ENCODE measurements at regions not wholly inside any gene's neighbourhood (a gene's known extent, or its start where the extent isn't known, plus 50 kb on each side); places are given as distances from the start of the nearest gene placed in this dataset.

DNA sequence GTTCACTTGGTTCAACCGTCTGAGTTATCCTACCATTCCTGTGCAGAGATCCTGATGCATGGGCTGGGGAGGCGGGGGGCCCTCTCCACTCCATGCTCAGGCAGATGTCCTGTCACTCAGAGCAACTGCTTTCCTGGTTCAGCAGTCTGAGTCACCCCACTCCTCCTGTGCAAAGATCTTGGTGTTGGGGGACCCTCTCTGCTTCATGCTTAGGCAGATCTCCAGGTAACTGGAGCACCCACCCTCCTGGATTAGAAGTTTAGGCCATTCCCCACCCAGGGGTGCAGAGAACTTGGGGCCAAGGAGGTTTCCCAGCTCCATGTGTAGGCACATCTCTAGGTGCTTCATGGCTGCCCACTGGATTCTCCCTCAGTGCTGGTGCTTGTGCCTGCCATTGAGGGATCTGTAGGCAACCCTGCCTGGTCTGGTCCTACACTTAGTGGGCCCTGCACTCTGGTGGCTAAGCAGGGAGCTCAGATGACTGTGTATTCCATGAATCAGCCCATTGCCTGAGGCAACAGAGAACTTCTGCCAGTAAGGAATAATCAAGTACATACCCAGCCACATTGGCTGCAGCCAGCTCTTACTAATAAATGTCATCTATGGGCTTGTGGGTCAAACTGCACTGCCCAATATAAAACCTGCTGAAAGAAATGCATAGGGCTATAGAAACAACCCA, 465.4 kb upstream of the THBS1 start:
- H3K27me3 Mint-ChIP-seq, result peaks cover 29 to 43% (median 38%) of the 10 kb centered on the region in 5 donors
- no peak overlapping the region for H3K4me3 Mint-ChIP-seq
- Histone ChIP-seq H3K27ac (ENCODE audit: low read depth, low read length) (no peak overlapping the region), H3K9me3 (ENCODE audit: control insufficient read depth in 2 of 3, low read length in 3 of 3) (peaks cover 0 to 6% (median 0%) of the 10 kb centered on the region in 3 experiments), H3K36me3 (ENCODE audit: control insufficient read depth in 2 of 3, insufficient read depth in 3 of 3, low read length in 3 of 3) (no peaks in the 10 kb centered on the region), H3K4me1 (ENCODE audit: control insufficient read depth in 2 of 2, insufficient read depth in 2 of 2, low read length in 2 of 2) (no peaks in the 10 kb centered on the region), H3K27me3 (ENCODE audit: control insufficient read depth in 2 of 2, insufficient read depth in 2 of 2, low read length in 2 of 2) (no peaks in the 10 kb centered on the region), H3K4me3 (ENCODE audit: low read length) (no peak overlapping the region)
- intact Hi-C loops (cut with micrococcal nuclease), result no loop called here
- no peaks in the 10 kb centered on the region for H3K4me1 Mint-ChIP-seq
- DNase-seq, result no peak
- CTCF ChIA-PET, result no interaction called here
- peaks cover 0 to 18% (median 2%) of the 10 kb centered on the region in 5 donors for H3K36me3 Mint-ChIP-seq
- POLR2A ChIA-PET, result no interaction called here
- no peak for ATAC-seq
- peaks cover 4 to 41% (median 13%) of the 10 kb centered on the region in 11 donors for H3K9me3 Mint-ChIP-seq
- H3K27ac Mint-ChIP-seq, result no peak overlapping the region

GRCh38 chr15:39118510-39118909, 462.4 kb upstream of the THBS1 start:
- Histone ChIP-seq H3K27me3 (ENCODE audit: control insufficient read depth in 2 of 2, insufficient read depth in 2 of 2, low read length in 2 of 2) (no peaks in the 10 kb centered on the region), H3K4me3 (ENCODE audit: low read length) (no peak overlapping the region), H3K9me3 (ENCODE audit: control insufficient read depth in 2 of 3, low read length in 3 of 3) (peaks cover 0 to 6% (median 0%) of the 10 kb centered on the region in 3 experiments), H3K27ac (ENCODE audit: low read depth, low read length) (no peak overlapping the region), H3K36me3 (ENCODE audit: control insufficient read depth in 2 of 3, insufficient read depth in 3 of 3, low read length in 3 of 3) (no peaks in the 10 kb centered on the region), H3K4me1 (ENCODE audit: control insufficient read depth in 2 of 2, insufficient read depth in 2 of 2, low read length in 2 of 2) (no peaks in the 10 kb centered on the region)
- no peak overlapping the region for H3K27ac Mint-ChIP-seq
- ChIA-PET POLR2A (no interaction called here), CTCF (no interaction called here)
- no peaks in the 10 kb centered on the region for H3K4me1 Mint-ChIP-seq
- peaks cover 0 to 13% (median 2%) of the 10 kb centered on the region in 5 donors for H3K36me3 Mint-ChIP-seq
- DNase-seq (no peak), ATAC-seq (no peak)
- H3K9me3 Mint-ChIP-seq, result peaks cover 4 to 30% (median 11%) of the 10 kb centered on the region in 11 donors
- no peak overlapping the region for H3K4me3 Mint-ChIP-seq
- peaks cover 13 to 43% (median 32%) of the 10 kb centered on the region in 5 donors for H3K27me3 Mint-ChIP-seq
- intact Hi-C loops (cut with micrococcal nuclease), result no loop called here

DNA sequence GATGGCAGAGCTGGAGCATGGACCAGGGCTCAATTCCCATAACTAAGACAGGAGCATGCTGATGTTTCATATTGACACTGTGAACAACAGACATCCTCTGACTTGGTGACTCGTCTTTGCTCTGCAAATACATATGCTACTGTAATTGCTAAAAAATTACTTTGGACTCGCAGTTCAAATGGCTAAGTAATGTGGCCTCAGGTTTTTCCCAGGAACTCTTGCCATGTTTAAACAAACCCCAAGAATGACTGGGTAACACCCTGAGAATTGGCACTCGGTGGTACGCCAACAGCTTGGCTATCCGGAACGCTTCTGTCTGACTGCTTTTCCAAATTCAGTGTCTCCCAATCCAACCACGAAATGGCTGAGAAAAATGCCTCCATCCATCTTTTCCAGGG, 456.7 kb upstream of the THBS1 start:
- peaks cover 4 to 31% (median 19%) of the 10 kb centered on the region in 5 donors for H3K27me3 Mint-ChIP-seq
- Histone ChIP-seq H3K4me1 (ENCODE audit: control insufficient read depth in 2 of 2, insufficient read depth in 2 of 2, low read length in 2 of 2) (no peaks in the 10 kb centered on the region), H3K36me3 (ENCODE audit: control insufficient read depth in 2 of 3, insufficient read depth in 3 of 3, low read length in 3 of 3) (no peaks in the 10 kb centered on the region), H3K4me3 (ENCODE audit: low read length) (no peak overlapping the region), H3K27ac (ENCODE audit: low read depth, low read length) (no peak overlapping the region), H3K9me3 (ENCODE audit: control insufficient read depth in 2 of 3, low read length in 3 of 3) (no peaks in the 10 kb centered on the region), H3K27me3 (ENCODE audit: control insufficient read depth in 2 of 2, insufficient read depth in 2 of 2, low read length in 2 of 2) (no peaks in the 10 kb centered on the region)
- H3K4me3 Mint-ChIP-seq, result no peak overlapping the region
- ChIA-PET CTCF (no interaction called here), POLR2A (no interaction called here)
- H3K36me3 Mint-ChIP-seq, result no peaks in the 10 kb centered on the region
- H3K4me1 Mint-ChIP-seq, result peaks cover 0 to 22% (median 0%) of the 10 kb centered on the region in 7 donors
- intact Hi-C loops (cut with micrococcal nuclease), result loop anchor here in 1 of 2 donors (10.0 kb wide), 1 partner anchor 631 kb away; no protein-coding TSS in a partner anchor
- peaks cover 0 to 2% (median 0%) of the 10 kb centered on the region in 11 donors for H3K9me3 Mint-ChIP-seq
- DNase-seq (no peak), ATAC-seq (no peak)
- no peak overlapping the region for H3K27ac Mint-ChIP-seq

DNA sequence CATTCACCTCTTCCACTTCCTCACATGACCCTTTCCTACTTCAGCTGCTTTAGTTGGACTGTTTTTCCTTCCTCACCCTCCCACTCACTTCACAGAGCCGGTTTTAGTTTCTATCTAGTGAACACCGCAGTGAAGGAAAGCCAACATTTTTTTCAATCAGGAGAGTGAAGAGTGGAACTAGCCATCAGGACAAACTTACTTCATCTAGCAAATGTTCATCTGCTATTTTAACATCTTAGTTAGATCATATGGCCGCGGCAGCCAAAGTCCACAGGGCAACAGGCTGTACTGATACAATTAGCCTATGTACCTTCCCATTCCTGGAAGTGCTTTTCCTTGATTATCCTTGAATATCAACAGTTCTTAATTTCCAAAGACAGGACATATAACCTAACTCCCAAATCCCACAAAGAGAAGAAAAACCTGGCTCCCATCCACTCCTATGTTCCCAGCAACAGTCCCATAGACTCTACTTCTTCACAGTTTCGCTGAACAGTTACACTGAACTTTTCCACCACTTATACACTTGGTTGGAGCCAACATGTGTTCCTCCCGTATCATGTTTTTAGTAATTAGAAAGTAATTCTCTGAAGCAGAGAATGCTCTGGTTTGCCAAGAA, 456.2 kb upstream of the THBS1 start:
- intact Hi-C loops (cut with micrococcal nuclease), result loop anchor here in 1 of 2 donors (10.0 kb wide), 1 partner anchor 630 kb away; no protein-coding TSS in a partner anchor
- no peaks in the 10 kb centered on the region for H3K36me3 ChIP-seq (ENCODE audit: control insufficient read depth in 2 of 3, insufficient read depth in 3 of 3, low read length in 3 of 3)

GRCh38 chr15:39125226-39125625, 455.7 kb upstream of the THBS1 start:
- POLR2A ChIA-PET, result no interaction called here

More for the DNA sequence above, 456.2 kb upstream of the THBS1 start:
- Histone ChIP-seq H3K9me3 (ENCODE audit: control insufficient read depth in 2 of 3, low read length in 3 of 3) (no peaks in the 10 kb centered on the region), H3K4me3 (ENCODE audit: low read length) (no peak overlapping the region), H3K27me3 (ENCODE audit: control insufficient read depth in 2 of 2, insufficient read depth in 2 of 2, low read length in 2 of 2) (no peaks in the 10 kb centered on the region), H3K4me1 (ENCODE audit: control insufficient read depth in 2 of 2, insufficient read depth in 2 of 2, low read length in 2 of 2) (no peaks in the 10 kb centered on the region), H3K27ac (ENCODE audit: low read depth, low read length) (no peak overlapping the region)
- Mint-ChIP-seq H3K9me3 (peaks cover 0 to 2% (median 0%) of the 10 kb centered on the region in 11 donors), H3K27ac (no peak overlapping the region), H3K4me1 (peaks cover 0 to 22% (median 0%) of the 10 kb centered on the region in 7 donors), H3K36me3 (no peaks in the 10 kb centered on the region), H3K27me3 (peaks cover 4 to 29% (median 19%) of the 10 kb centered on the region in 5 donors), H3K4me3 (no peak overlapping the region)
- ATAC-seq (no peak), DNase-seq (no peak)
- POLR2A ChIA-PET, result no interaction called here
- CTCF ChIA-PET, result interaction anchor here (0.9 kb wide), 1 partner anchor 633 kb away, joined by 4 read pairs; no protein-coding TSS in a partner anchor

DNA sequence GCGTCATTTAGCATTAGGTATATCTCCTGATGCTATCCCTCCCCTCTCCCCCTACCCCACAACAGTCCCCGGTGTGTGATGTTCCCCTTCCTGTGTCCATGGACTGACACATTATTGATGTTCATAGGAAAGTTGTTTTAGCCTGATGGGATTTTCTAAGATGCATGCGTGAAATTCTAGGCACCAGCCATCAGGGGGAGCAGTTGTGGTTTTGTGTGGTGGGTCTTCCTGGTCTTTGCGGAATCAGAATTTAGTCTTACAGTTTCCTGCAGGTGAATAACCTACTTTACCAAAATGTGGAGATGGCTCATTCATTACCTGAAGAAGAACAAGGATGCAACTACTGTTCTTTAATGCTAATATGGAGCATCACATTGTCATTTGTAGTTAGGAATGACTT, 455.0 kb upstream of the THBS1 start:
- Mint-ChIP-seq H3K4me1 (peaks cover 0 to 22% (median 0%) of the 10 kb centered on the region in 7 donors), H3K4me3 (no peak overlapping the region), H3K27ac (no peak overlapping the region), H3K9me3 (peaks cover 0 to 2% (median 0%) of the 10 kb centered on the region in 11 donors), H3K27me3 (peaks cover 4 to 23% (median 19%) of the 10 kb centered on the region in 5 donors), H3K36me3 (no peaks in the 10 kb centered on the region)
- no peak for ATAC-seq
- no peaks in the 10 kb centered on the region for H3K4me1 ChIP-seq (ENCODE audit: control insufficient read depth in 2 of 2, insufficient read depth in 2 of 2, low read length in 2 of 2)
- no peak overlapping the region for H3K4me3 ChIP-seq (ENCODE audit: low read length)
- H3K9me3 ChIP-seq (ENCODE audit: control insufficient read depth in 2 of 3, low read length in 3 of 3), result no peaks in the 10 kb centered on the region
- H3K36me3 ChIP-seq (ENCODE audit: control insufficient read depth in 2 of 3, insufficient read depth in 3 of 3, low read length in 3 of 3), result no peaks in the 10 kb centered on the region
- ChIA-PET POLR2A (no interaction called here), CTCF (no interaction called here)
- intact Hi-C loops (cut with micrococcal nuclease), result loop anchor here in 1 of 2 donors (1.0 to 10.0 kb wide), 2 partner anchors 454 to 629 kb away; no protein-coding TSS in a partner anchor
- no peak overlapping the region for H3K27ac ChIP-seq (ENCODE audit: low read depth, low read length)
- no peaks in the 10 kb centered on the region for H3K27me3 ChIP-seq (ENCODE audit: control insufficient read depth in 2 of 2, insufficient read depth in 2 of 2, low read length in 2 of 2)
- peak in 6 of 9 donors; percentile 2 to 36 (median 8) for DNase-seq

More at GRCh38 chr15:39125226-39125625, 455.7 kb upstream of the THBS1 start:
- Histone ChIP-seq H3K27ac (ENCODE audit: low read depth, low read length) (no peak overlapping the region), H3K4me3 (ENCODE audit: low read length) (no peak overlapping the region), H3K36me3 (ENCODE audit: control insufficient read depth in 2 of 3, insufficient read depth in 3 of 3, low read length in 3 of 3) (no peaks in the 10 kb centered on the region), H3K9me3 (ENCODE audit: control insufficient read depth in 2 of 3, low read length in 3 of 3) (no peaks in the 10 kb centered on the region), H3K4me1 (ENCODE audit: control insufficient read depth in 2 of 2, insufficient read depth in 2 of 2, low read length in 2 of 2) (no peaks in the 10 kb centered on the region), H3K27me3 (ENCODE audit: control insufficient read depth in 2 of 2, insufficient read depth in 2 of 2, low read length in 2 of 2) (no peaks in the 10 kb centered on the region)
- Mint-ChIP-seq H3K9me3 (peaks cover 0 to 2% (median 0%) of the 10 kb centered on the region in 11 donors), H3K27ac (no peak overlapping the region), H3K27me3 (peaks cover 4 to 24% (median 19%) of the 10 kb centered on the region in 5 donors), H3K4me3 (no peak overlapping the region), H3K4me1 (peaks cover 0 to 22% (median 0%) of the 10 kb centered on the region in 7 donors), H3K36me3 (no peaks in the 10 kb centered on the region)
- intact Hi-C loops (cut with micrococcal nuclease), result loop anchor here in 1 of 2 donors (10.0 kb wide), 1 partner anchor 630 kb away; no protein-coding TSS in a partner anchor
- CTCF ChIA-PET, result interaction anchor here (0.9 kb wide), 1 partner anchor 632 kb away, joined by 4 read pairs; no protein-coding TSS in a partner anchor
- ATAC-seq (no peak), DNase-seq (no peak)
